ENCODE measurements at regions not wholly inside any gene's neighbourhood (a gene's known extent, or its start where the extent isn't known, plus 50 kb on each side); places are given as distances from the start of the nearest gene placed in this dataset.

GRCh38 chr15:31484986-31485385 lies 158.4 kb downstream of the KLF13 start:
- 96% methylated on average over 5 of the region's 5 CpGs for WGBS
- peaks cover 58% of the 10 kb centered on the region for H3K27me3 ChIP-seq (ENCODE audit: insufficient read depth, low read length)
- H3K4me1 ChIP-seq (ENCODE audit: insufficient read depth, low read length): no peaks in the 10 kb centered on the region

DNA sequence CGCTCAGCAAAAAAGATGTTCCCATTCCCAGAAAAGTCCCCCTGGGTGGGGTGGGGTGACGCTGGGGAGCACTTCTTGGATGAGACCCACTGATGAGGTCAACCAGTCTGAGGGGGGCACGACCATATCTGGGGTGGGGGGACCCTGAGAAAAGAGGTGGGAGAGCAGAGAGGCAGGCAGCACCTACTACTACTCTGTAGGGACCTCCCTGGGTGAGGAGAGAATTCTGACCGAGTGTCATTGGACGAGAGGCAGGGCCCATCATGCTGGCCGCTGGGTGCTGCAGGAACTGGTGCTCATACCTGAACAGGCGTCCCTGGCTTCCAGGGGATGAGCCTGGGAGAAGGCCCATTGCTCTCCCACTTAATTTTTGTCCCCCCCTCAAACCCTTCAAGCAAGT lies 158.8 kb downstream of the KLF13 start:
- H3K4me1 ChIP-seq (ENCODE audit: insufficient read depth, low read length): no peaks in the 10 kb centered on the region
- no peak overlapping the region for H3K9ac ChIP-seq (ENCODE audit: low read depth, low read length)
- 0 out of 2 replicates have a peak, but pooled peaks cover 5% of the 10 kb centered on the region for H3K9me3 ChIP-seq (ENCODE audit: insufficient read depth, low read depth, low read length)
- H3K27ac ChIP-seq (ENCODE audit: low read depth, low read length): no peak overlapping the region
- H3K36me3 ChIP-seq (ENCODE audit: insufficient read depth, low read length): no peaks in the 10 kb centered on the region
- H3K4me3 ChIP-seq (ENCODE audit: low read length): no peak overlapping the region
- whole genome bisulfite sequencing: 89% methylated on average over 7 of the region's 7 CpGs
- H3K27me3 ChIP-seq (ENCODE audit: insufficient read depth, low read length): peaks cover 55% of the 10 kb centered on the region

More at GRCh38 chr15:31484986-31485385, 158.4 kb downstream of the KLF13 start:
- Histone ChIP-seq H3K9me3 (ENCODE audit: insufficient read depth, low read depth, low read length) (0 out of 2 replicates have a peak, but pooled peaks cover 5% of the 10 kb centered on the region), H3K9ac (ENCODE audit: low read depth, low read length) (no peak overlapping the region), H3K4me3 (ENCODE audit: low read length) (no peak overlapping the region), H3K36me3 (ENCODE audit: insufficient read depth, low read length) (no peaks in the 10 kb centered on the region), H3K27ac (ENCODE audit: low read depth, low read length) (no peak overlapping the region)

GRCh38 chr15:31485911-31486461 lies 159.4 kb downstream of the KLF13 start:
- 93% methylated on average over 14 of the region's 14 CpGs for WGBS
- no peaks in the 10 kb centered on the region for H3K4me1 ChIP-seq (ENCODE audit: insufficient read depth, low read length)
- H3K36me3 ChIP-seq (ENCODE audit: insufficient read depth, low read length): no peaks in the 10 kb centered on the region
- H3K9me3 ChIP-seq (ENCODE audit: insufficient read depth, low read depth, low read length): 0 out of 2 replicates have a peak, but pooled peaks cover 5% of the 10 kb centered on the region
- H3K27me3 ChIP-seq (ENCODE audit: insufficient read depth, low read length): peaks cover 49% of the 10 kb centered on the region
- H3K4me3 ChIP-seq (ENCODE audit: low read length): no peak overlapping the region
- H3K27ac ChIP-seq (ENCODE audit: low read depth, low read length): no peak overlapping the region
- H3K9ac ChIP-seq (ENCODE audit: low read depth, low read length): no peak overlapping the region

GRCh38 chr15:31486506-31486905 lies 159.9 kb downstream of the KLF13 start:
- Histone ChIP-seq H3K9ac (ENCODE audit: low read depth, low read length) (no peak overlapping the region), H3K4me3 (ENCODE audit: low read length) (no peak overlapping the region), H3K4me1 (ENCODE audit: insufficient read depth, low read length) (no peaks in the 10 kb centered on the region), H3K9me3 (ENCODE audit: insufficient read depth, low read depth, low read length) (peaks cover 6% of the 10 kb centered on the region; the same call in 1 of the 2 replicates), H3K27ac (ENCODE audit: low read depth, low read length) (no peak overlapping the region), H3K27me3 (ENCODE audit: insufficient read depth, low read length) (peaks cover 44% of the 10 kb centered on the region), H3K36me3 (ENCODE audit: insufficient read depth, low read length) (no peaks in the 10 kb centered on the region)
- 72% methylated on average over 11 of the region's 11 CpGs for WGBS

DNA sequence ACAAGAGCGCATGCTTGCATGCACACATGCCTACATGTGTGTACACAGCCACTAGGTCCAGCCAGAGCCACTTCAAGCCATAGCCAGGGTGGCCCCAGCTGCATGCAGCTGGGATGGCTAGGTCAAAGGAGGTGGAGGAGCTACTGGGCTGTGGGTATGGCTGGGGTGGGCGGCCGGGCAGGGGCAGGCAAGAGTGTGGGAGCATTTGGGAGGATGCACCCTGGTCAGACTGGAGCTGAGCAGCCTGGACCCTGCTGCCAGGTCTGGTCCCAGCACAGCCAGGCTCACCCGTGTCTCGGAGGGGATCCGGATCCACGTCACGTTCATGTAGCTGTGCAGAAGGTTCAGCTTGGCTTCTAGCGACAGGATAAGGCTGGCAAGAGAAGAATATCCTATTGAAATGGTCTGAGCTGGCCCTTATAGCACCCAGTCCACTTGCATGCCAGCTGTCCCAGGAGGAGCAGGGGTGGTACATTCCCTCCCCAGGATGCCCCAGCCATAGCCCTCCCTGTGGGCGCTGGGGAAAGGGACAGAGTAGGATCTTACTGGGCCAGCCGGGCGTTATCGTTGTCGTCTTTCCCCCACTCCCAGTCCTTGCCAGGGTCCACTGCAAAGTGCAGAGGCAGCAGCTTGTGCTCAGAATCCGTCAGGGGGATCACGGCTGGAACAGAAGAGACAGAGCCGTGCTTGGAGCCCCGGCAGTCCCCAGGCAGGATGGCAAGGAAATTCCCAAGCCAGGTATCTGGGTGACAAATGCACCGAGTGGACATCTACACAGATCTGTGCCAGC lies 160.5 kb downstream of the KLF13 start:
- no peak overlapping the region for H3K4me3 ChIP-seq (ENCODE audit: low read length)
- no peaks in the 10 kb centered on the region for H3K36me3 ChIP-seq (ENCODE audit: insufficient read depth, low read length)
- H3K9me3 ChIP-seq (ENCODE audit: insufficient read depth, low read depth, low read length): peaks cover 11% of the 10 kb centered on the region; the same call in 1 of the 2 replicates
- H3K4me1 ChIP-seq (ENCODE audit: insufficient read depth, low read length): no peaks in the 10 kb centered on the region
- no peak overlapping the region for H3K9ac ChIP-seq (ENCODE audit: low read depth, low read length)
- H3K27ac ChIP-seq (ENCODE audit: low read depth, low read length): no peak overlapping the region
- WGBS: 92% methylated on average over 19 of the region's 19 CpGs
- peaks cover 38% of the 10 kb centered on the region for H3K27me3 ChIP-seq (ENCODE audit: insufficient read depth, low read length)

- WGBS: 79% methylated on average over 6 of the region's 6 CpGs
- no peaks in the 10 kb centered on the region for H3K36me3 ChIP-seq (ENCODE audit: insufficient read depth, low read length)
- no peak overlapping the region for H3K27ac ChIP-seq (ENCODE audit: low read depth, low read length)
- no peak overlapping the region for H3K9ac ChIP-seq (ENCODE audit: low read depth, low read length)
- H3K4me1 ChIP-seq (ENCODE audit: insufficient read depth, low read length): no peaks in the 10 kb centered on the region
- peaks cover 11% of the 10 kb centered on the region; the same call in 1 of the 2 replicates for H3K9me3 ChIP-seq (ENCODE audit: insufficient read depth, low read depth, low read length)
- H3K4me3 ChIP-seq (ENCODE audit: low read length): no peak overlapping the region
- peaks cover 30% of the 10 kb centered on the region for H3K27me3 ChIP-seq (ENCODE audit: insufficient read depth, low read length)
These were observed 161.3 kb downstream of the KLF13 start for GRCh38 chr15:31487811-31488436.

GRCh38 chr15:31488437-31489204 lies 162.0 kb downstream of the KLF13 start:
- Histone ChIP-seq H3K27ac (ENCODE audit: low read depth, low read length) (no peak overlapping the region), H3K36me3 (ENCODE audit: insufficient read depth, low read length) (no peaks in the 10 kb centered on the region), H3K27me3 (ENCODE audit: insufficient read depth, low read length) (peaks cover 23% of the 10 kb centered on the region), H3K9ac (ENCODE audit: low read depth, low read length) (no peak overlapping the region), H3K4me3 (ENCODE audit: low read length) (no peak overlapping the region), H3K9me3 (ENCODE audit: insufficient read depth, low read depth, low read length) (peaks cover 11% of the 10 kb centered on the region; the same call in 1 of the 2 replicates), H3K4me1 (ENCODE audit: insufficient read depth, low read length) (no peaks in the 10 kb centered on the region)
- 61% methylated on average over 6 of the region's 7 CpGs for WGBS

GRCh38 chr15:31489281-31489680 lies 162.6 kb downstream of the KLF13 start:
- H3K4me3 ChIP-seq (ENCODE audit: low read length): no peak overlapping the region

DNA sequence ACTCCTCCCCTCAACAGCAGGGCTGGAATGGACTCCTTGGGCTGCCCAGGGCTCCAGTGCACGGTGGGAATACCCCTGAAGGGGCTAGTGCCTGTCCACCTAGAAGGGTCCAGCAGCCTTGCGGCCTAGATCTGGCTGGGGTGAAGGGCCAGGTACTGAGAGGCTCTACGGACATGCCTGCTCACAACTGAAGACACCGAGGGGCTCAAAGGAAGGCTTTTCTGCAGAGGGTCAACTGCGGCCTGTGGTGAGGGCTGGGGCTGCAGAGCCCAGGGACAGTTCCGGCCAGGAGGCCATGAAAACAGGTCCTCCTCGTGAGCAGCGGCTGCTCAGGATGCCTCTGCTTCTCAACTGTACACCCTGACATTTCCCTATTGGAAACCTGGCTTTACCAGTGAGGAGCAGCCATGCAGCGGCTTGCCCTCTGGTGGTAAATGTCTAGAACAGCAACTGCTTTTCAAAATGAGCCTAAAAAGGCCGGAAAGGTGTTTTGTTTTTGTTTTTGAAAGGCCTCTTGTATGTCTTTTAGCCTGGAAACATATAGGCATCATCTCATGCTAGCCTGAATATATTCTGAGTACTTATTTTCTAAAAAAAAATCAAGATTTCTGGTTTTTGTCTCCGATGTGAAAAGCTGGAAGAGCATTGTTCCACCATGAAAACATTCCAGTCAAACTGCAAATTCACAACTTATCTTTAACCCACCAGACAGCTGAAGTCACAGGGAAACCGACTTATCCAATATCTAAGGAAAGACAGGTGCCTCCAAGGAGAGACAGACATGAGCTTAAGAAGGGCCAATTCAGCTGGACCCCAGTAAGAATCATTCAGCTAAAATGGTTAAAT lies 163.4 kb downstream of the KLF13 start:
- Histone ChIP-seq H3K9me3 (ENCODE audit: insufficient read depth, low read depth, low read length) (peaks cover 5% of the 10 kb centered on the region; the same call in 1 of the 2 replicates), H3K9ac (ENCODE audit: low read depth, low read length) (no peak overlapping the region), H3K27me3 (ENCODE audit: insufficient read depth, low read length) (peaks cover 10% of the 10 kb centered on the region), H3K4me1 (ENCODE audit: insufficient read depth, low read length) (no peaks in the 10 kb centered on the region), H3K36me3 (ENCODE audit: insufficient read depth, low read length) (no peaks in the 10 kb centered on the region), H3K4me3 (ENCODE audit: low read length) (no peak overlapping the region), H3K27ac (ENCODE audit: low read depth, low read length) (no peak overlapping the region)
- WGBS: 63% methylated on average over 12 of the region's 12 CpGs

More at GRCh38 chr15:31489281-31489680, 162.6 kb downstream of the KLF13 start:
- H3K9me3 ChIP-seq (ENCODE audit: insufficient read depth, low read depth, low read length): peaks cover 7% of the 10 kb centered on the region; the same call in 1 of the 2 replicates
- H3K27me3 ChIP-seq (ENCODE audit: insufficient read depth, low read length): peaks cover 17% of the 10 kb centered on the region
- H3K36me3 ChIP-seq (ENCODE audit: insufficient read depth, low read length): no peaks in the 10 kb centered on the region
- no peaks in the 10 kb centered on the region for H3K4me1 ChIP-seq (ENCODE audit: insufficient read depth, low read length)
- no peak overlapping the region for H3K27ac ChIP-seq (ENCODE audit: low read depth, low read length)
- 93% methylated on average over 2 of the region's 2 CpGs for WGBS
- H3K9ac ChIP-seq (ENCODE audit: low read depth, low read length): no peak overlapping the region

- H3K27ac ChIP-seq (ENCODE audit: low read depth, low read length): no peak overlapping the region
- H3K9ac ChIP-seq (ENCODE audit: low read depth, low read length): no peak overlapping the region
- 89% methylated on average over 4 of the region's 4 CpGs for WGBS
These were observed 168.2 kb downstream of the KLF13 start for GRCh38 chr15:31494786-31495185.

More at GRCh38 chr15:31494786-31495185, 168.2 kb downstream of the KLF13 start:
- no peaks in the 10 kb centered on the region for H3K36me3 ChIP-seq (ENCODE audit: insufficient read depth, low read length)
- H3K9me3 ChIP-seq (ENCODE audit: insufficient read depth, low read depth, low read length): peaks cover 5% of the 10 kb centered on the region; the same call in 1 of the 2 replicates
- no peak overlapping the region for H3K4me3 ChIP-seq (ENCODE audit: low read length)
- H3K27me3 ChIP-seq (ENCODE audit: insufficient read depth, low read length): no peaks in the 10 kb centered on the region
- H3K4me1 ChIP-seq (ENCODE audit: insufficient read depth, low read length): no peaks in the 10 kb centered on the region
